ENCODE measurements at regions not wholly inside any gene's neighbourhood (a gene's known extent, or its start where the extent isn't known, plus 50 kb on each side); places are given as distances from the start of the nearest gene placed in this dataset.

GRCh38 chr1:55777545-55777944, 562.4 kb upstream of the USP24 start:
- TF ChIP-seq CTCF (IDR thresholded peaks at IDR 0.05) (no peak), POLR2A (IDR thresholded peaks at IDR 0.05) (no peak)
